HepG2 (cell line): ENCODE measurements at regions not wholly inside any gene's neighbourhood (a gene's known extent, or its start where the extent isn't known, plus 50 kb on each side); places are given as distances from the start of the nearest gene placed in this dataset.

ENCODE experiments used
- ATAC-seq: fragments of 200-7000 bp; cut with Tn5 transposase; 3 replicates; pipeline ENCODE4 v1.9.1; 2020; ENCODE audit warnings: mild to moderate bottlenecking, moderate library complexity
- BruUV-seq: library from RNA; stranded (reverse); fragments of 400-500 nt; replicated peaks from 2 replicates; lab custom pipeline; 2021; lab: Mats Ljungman, UMichigan
- CTCF ChIA-PET: fragments of 300-600 bp; formaldehyde crosslinking; extraction: SDS; loops from one replicate; lab custom pipeline; 2021; ENCODE audit warnings: low total read pairs, inconsistent platforms, low intra/inter-chr PET ratio; lab: Yijun Ruan, JAX
- POLR2A ChIA-PET: fragments of 350-600 bp; sonication (Branson Sonifier 250); formaldehyde crosslinking; loops from one replicate; lab custom pipeline; 2020; ENCODE audit warnings: antibody characterized with exemption, inconsistent platforms; lab: Yijun Ruan, JAX
- DNase-seq: peaks from one replicate; pipeline ENCODE4 v3.0.0-alpha.2; 2015; ENCODE audit warnings: low spot score
- FAIRE-seq: peaks from 3 replicates; lab custom pipeline; 2011; peaks lifted over from hg19 to GRCh38; lab: Jason Lieb, UNC
- H2AFZ ChIP-seq: one replicate; pipeline ENCODE4 v1.6.1; 2011; ENCODE audit warnings: low read length, inconsistent platforms
- H3K27ac ChIP-seq: fragments of 300-600 bp; 3 replicates; pipeline ENCODE4 v1.8.0; 2011; ENCODE audit warnings: mixed run types, mild to moderate bottlenecking, mixed read lengths, low read length, inconsistent platforms; ENCODE audit not compliant: insufficient read depth; ENCODE audit errors: extremely low read length
- H3K27me3 ChIP-seq, 2 experiments: fragments of 200-600 bp in 1 of 2; 2 replicates in 1 of 2; 3 replicates in 1 of 2; pipeline versions ENCODE4 v1.6.0 to v1.8.0; 2011; ENCODE audit warnings: low read length in 2 of 2, mild to moderate bottlenecking in 2 of 2, moderate library complexity in 2 of 2, inconsistent platforms in 1 of 2; ENCODE audit not compliant: insufficient read depth in 2 of 2, control insufficient read depth in 1 of 2
- H3K36me3 ChIP-seq, 2 experiments: fragments of 200-600 bp in 1 of 2; replicated peaks in 1 of 2; 2 replicates in 1 of 2; 3 replicates in 1 of 2; pipeline versions ENCODE4 v1.5.1 to v1.8.0; 2011; ENCODE audit warnings: low read length in 2 of 2, inconsistent platforms in 1 of 2; ENCODE audit not compliant: insufficient read depth in 2 of 2, control insufficient read depth in 1 of 2
- H3K4me1 ChIP-seq: 2 replicates; pipeline ENCODE4 v1.5.1; 2012; ENCODE audit warnings: low read length, inconsistent platforms; ENCODE audit not compliant: insufficient read depth
- H3K4me2 ChIP-seq: 2 replicates; pipeline ENCODE4 v1.6.0; 2011; ENCODE audit warnings: low read depth, low read length, inconsistent platforms
- H3K4me3 ChIP-seq, 3 experiments: fragments of 200-600 bp in 1 of 3; sonication (generic), shearing (Covaris generic) in 1 of 3; replicated peaks in 1 of 3; 2 replicates each; pipeline ENCODE4 v1.5.1; 2011 to 2016; ENCODE audit warnings: low read length in 3 of 3, inconsistent platforms in 2 of 3, low read depth in 2 of 3, mild to moderate bottlenecking in 2 of 3, control low read depth in 1 of 3, mixed read lengths in 1 of 3; ENCODE audit not compliant: insufficient read depth in 1 of 3
- H3K79me2 ChIP-seq: one replicate; pipeline ENCODE4 v1.6.1; 2011; ENCODE audit warnings: low read length, inconsistent platforms; ENCODE audit not compliant: insufficient read depth
- H3K9ac ChIP-seq: 2 replicates; pipeline ENCODE4 v1.6.0; 2011; ENCODE audit warnings: mild to moderate bottlenecking, low read depth, low read length, inconsistent platforms; ENCODE audit not compliant: insufficient read depth
- H3K9me3 ChIP-seq: 2 replicates; pipeline ENCODE4 v1.5.1; 2012; ENCODE audit warnings: mild to moderate bottlenecking, low read length
- H4K20me1 ChIP-seq: 2 replicates; pipeline ENCODE4 v1.6.0; 2011; ENCODE audit warnings: inconsistent platforms, mild to moderate bottlenecking, low read length, moderate library complexity; ENCODE audit not compliant: insufficient read depth
- DNMT1 ChIP-seq: sonication (generic); formaldehyde crosslinking; IDR thresholded peaks from 2 replicates; pipeline ENCODE4 v1.5.1; 2020; ENCODE audit warnings: mild to moderate bottlenecking, missing genetic modification reagents
- ISX ChIP-seq: sonication (generic); formaldehyde crosslinking; conservative IDR thresholded peaks from 2 replicates; pipeline ENCODE4 v1.5.0; 2020; ENCODE audit warnings: missing genetic modification reagents
- MTA1 ChIP-seq: sonication (generic); formaldehyde crosslinking; IDR thresholded peaks from 2 replicates; pipeline ENCODE4 v1.4.0; 2020; ENCODE audit warnings: missing genetic modification reagents, mild to moderate bottlenecking, borderline replicate concordance
- PLSCR1 ChIP-seq: sonication (generic); formaldehyde crosslinking; IDR thresholded peaks from 2 replicates; pipeline ENCODE4 v1.5.0; 2020; ENCODE audit warnings: missing genetic modification reagents, mild to moderate bottlenecking, borderline replicate concordance
- SIN3B ChIP-seq: fragments of 150-350 bp; IDR thresholded peaks from 2 replicates; pipeline ENCODE4 v1.6.1; 2014; ENCODE audit warnings: low read length
- SNAPC2 ChIP-seq: sonication (generic); formaldehyde crosslinking; IDR thresholded peaks from 2 replicates; pipeline ENCODE4 v1.8.1; 2022; ENCODE audit warnings: mild to moderate bottlenecking, missing genetic modification reagents
- SOX13 ChIP-seq, 3 experiments: fragments of 450-650 bp in 1 of 3; sonication (generic) in 1 of 3; formaldehyde crosslinking in 1 of 3; IDR thresholded peaks in 2 of 3; conservative IDR thresholded peaks in 1 of 3; 2 replicates each; pipeline versions ENCODE4 v1.5.0 to v1.6.1; 2016 to 2020; ENCODE audit warnings: antibody characterized with exemption in 1 of 3, mild to moderate bottlenecking in 1 of 3, missing compliant biosample characterization in 1 of 3, missing genetic modification reagents in 1 of 3, moderate library complexity in 1 of 3
- TSC22D2 ChIP-seq: sonication (generic); formaldehyde crosslinking; IDR thresholded peaks from 2 replicates; pipeline ENCODE4 v1.5.1; 2020; ENCODE audit warnings: missing genetic modification reagents, mild to moderate bottlenecking, borderline replicate concordance
- ZNF30 ChIP-seq: sonication (generic); formaldehyde crosslinking; IDR thresholded peaks from 2 replicates; pipeline ENCODE4 v1.5.0; 2020; ENCODE audit warnings: mild to moderate bottlenecking, missing genetic modification reagents
- ZNF83 ChIP-seq: sonication (generic); formaldehyde crosslinking; IDR thresholded peaks from 2 replicates; pipeline ENCODE4 v1.4.0; 2020; ENCODE audit warnings: missing genetic modification reagents, mild to moderate bottlenecking, borderline replicate concordance
- WGBS: methylation state at CpG from one replicate; pipeline ENCODE4 v1.1.6; 2017; ENCODE audit warnings: low lambda C conversion rate; 5-methylcytosine and 5-hydroxymethylcytosine counted together
- in situ Hi-C: cut with HindIII; loops from 2 replicates; pipeline ENCODE4 v1.10.0; 2017; ENCODE audit warnings: low pct_unique_long_range_greater_than_20kb; ENCODE audit not compliant: extremely low pct_ligation_motif_present
- intact Hi-C: fragments of 100-400 bp; cut with micrococcal nuclease; formaldehyde crosslinking; loops from one replicate; pipeline ENCODE4 v1.10.0; 2022; ENCODE audit not compliant: unreplicated experiment
- TF ChIP-seq, protein P1 (sequence below): sonication (generic); formaldehyde crosslinking; IDR thresholded peaks from 2 replicates; pipeline ENCODE4 v1.4.0; 2020; ENCODE audit warnings: missing genetic modification reagents, mild to moderate bottlenecking, borderline replicate concordance
- TF ChIP-seq, protein P2 (sequence below): fragments of 450-650 bp; IDR thresholded peaks from 2 replicates; pipeline ENCODE4 v1.6.1; 2016

DNA sequence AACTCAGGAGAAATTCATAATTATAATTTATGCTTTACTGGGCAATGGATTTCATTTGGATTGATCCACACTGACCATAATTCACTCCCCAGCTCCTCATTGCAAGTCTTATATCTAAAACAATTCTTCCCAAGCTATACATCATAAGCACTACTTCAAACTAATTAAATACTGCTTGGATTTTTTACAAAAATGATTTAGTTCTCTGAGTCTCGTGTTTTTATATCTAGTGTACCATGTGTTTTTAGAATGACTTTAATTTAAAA, 443.8 kb downstream of the GPAM start (continued):
- TF ChIP-seq TSC22D2 (CRISPR knock-in tag), result no peak
- no peak for TF ChIP-seq ZNF30 (CRISPR knock-in tag)
- TF ChIP-seq MTA1 (CRISPR knock-in tag), result no peak
- TF ChIP-seq DNMT1 (CRISPR knock-in tag), result no peak

DNA sequence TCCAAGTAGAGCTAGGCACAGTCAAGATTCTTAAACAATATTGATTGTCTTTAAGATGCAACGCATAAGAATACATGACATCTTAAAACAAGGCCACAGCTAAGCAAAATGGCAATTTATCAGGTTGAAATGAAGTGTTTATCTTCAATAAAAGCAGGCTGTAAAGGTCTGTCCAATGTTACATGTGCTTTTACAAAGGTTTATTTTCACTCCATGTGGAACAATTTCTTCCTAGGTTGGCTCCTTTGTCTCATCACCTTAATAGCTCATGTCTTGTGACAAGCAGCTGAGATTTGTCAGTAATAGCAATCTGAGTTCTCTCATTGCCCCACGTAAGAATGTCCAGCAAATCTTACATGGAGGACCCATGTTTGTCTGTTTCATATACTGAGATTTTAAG, 437.6 kb downstream of the GPAM start:
- no peaks in the 10 kb centered on the region for H4K20me1 ChIP-seq
- no peak overlapping the region for H2AFZ ChIP-seq
- FAIRE-seq (no peak), DNase-seq (no peak)
- no peak overlapping the region for H3K4me3 ChIP-seq
- no peaks in the 10 kb centered on the region for H3K79me2 ChIP-seq
- no peaks in the 10 kb centered on the region for H3K4me1 ChIP-seq
- POLR2A ChIA-PET, result no interaction called here
- WGBS, result 7% methylated on average over 2 of the region's 2 CpGs
- no peaks in the 10 kb centered on the region for H3K27me3 ChIP-seq
- TF ChIP-seq SNAPC2 (CRISPR knock-in tag) (no peak), ZNF83 (CRISPR knock-in tag) (no peak), PLSCR1 (CRISPR knock-in tag) (no peak), SIN3B (no peak), SOX13 (IDR thresholded peaks at IDR 0.05) (no peak), SOX13 (CRISPR knock-in tag; conservative IDR thresholded peaks at IDR 0.05 in 1 of 2, IDR thresholded peaks at IDR 0.05 in 1 of 2) (no peak), ISX (CRISPR knock-in tag) (no peak)
- TF ChIP-seq, protein P1, sequence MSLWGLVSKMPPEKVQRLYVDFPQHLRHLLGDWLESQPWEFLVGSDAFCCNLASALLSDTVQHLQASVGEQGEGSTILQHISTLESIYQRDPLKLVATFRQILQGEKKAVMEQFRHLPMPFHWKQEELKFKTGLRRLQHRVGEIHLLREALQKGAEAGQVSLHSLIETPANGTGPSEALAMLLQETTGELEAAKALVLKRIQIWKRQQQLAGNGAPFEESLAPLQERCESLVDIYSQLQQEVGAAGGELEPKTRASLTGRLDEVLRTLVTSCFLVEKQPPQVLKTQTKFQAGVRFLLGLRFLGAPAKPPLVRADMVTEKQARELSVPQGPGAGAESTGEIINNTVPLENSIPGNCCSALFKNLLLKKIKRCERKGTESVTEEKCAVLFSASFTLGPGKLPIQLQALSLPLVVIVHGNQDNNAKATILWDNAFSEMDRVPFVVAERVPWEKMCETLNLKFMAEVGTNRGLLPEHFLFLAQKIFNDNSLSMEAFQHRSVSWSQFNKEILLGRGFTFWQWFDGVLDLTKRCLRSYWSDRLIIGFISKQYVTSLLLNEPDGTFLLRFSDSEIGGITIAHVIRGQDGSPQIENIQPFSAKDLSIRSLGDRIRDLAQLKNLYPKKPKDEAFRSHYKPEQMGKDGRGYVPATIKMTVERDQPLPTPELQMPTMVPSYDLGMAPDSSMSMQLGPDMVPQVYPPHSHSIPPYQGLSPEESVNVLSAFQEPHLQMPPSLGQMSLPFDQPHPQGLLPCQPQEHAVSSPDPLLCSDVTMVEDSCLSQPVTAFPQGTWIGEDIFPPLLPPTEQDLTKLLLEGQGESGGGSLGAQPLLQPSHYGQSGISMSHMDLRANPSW (CRISPR knock-in tag), result no peak
- TF ChIP-seq, protein P2, sequence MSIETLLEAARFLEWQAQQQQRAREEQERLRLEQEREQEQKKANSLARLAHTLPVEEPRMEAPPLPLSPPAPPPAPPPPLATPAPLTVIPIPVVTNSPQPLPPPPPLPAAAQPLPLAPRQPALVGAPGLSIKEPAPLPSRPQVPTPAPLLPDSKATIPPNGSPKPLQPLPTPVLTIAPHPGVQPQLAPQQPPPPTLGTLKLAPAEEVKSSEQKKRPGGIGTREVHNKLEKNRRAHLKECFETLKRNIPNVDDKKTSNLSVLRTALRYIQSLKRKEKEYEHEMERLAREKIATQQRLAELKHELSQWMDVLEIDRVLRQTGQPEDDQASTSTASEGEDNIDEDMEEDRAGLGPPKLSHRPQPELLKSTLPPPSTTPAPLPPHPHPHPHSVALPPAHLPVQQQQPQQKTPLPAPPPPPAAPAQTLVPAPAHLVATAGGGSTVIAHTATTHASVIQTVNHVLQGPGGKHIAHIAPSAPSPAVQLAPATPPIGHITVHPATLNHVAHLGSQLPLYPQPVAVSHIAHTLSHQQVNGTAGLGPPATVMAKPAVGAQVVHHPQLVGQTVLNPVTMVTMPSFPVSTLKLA, result peak; percentile 98
- TF ChIP-seq, all 625 proteins: peak for 1
- H3K36me3 ChIP-seq, result no peaks in the 10 kb centered on the region
- no peak overlapping the region for H3K9ac ChIP-seq
- CTCF ChIA-PET, result no interaction called here
- no peak overlapping the region for H3K27ac ChIP-seq
- no peak overlapping the region for H3K4me2 ChIP-seq
- intact Hi-C loops, result no loop called here
- no peaks in the 10 kb centered on the region for H3K9me3 ChIP-seq
- no peak for ATAC-seq
- no TSS peak for BruUV-seq
- in situ Hi-C loops, result no loop called here
